Esophagus muscularis mucosa (tissue), 4 donors: ENCODE measurements at regions not wholly inside any gene's neighbourhood (a gene's known extent, or its start where the extent isn't known, plus 50 kb on each side); places are given as distances from the start of the nearest gene placed in this dataset.

Experiments used
- CTCF ChIP-seq, 3 experiments: fragments of 200-600 bp in 2 of 3; fragments of 450-650 bp in 1 of 3; sonication (generic) in 2 of 3; IDR thresholded peaks; one replicate each; pipeline ENCODE4 v1.5.1; 2017 to 2019; ENCODE audit warnings: antibody characterized with exemption in 3 of 3, mild to moderate bottlenecking in 2 of 3, moderate library complexity in 1 of 3
- EP300 ChIP-seq: sonication (generic); formaldehyde crosslinking; IDR thresholded peaks from one replicate; pipeline ENCODE4 v1.6.1; 2017; ENCODE audit warnings: antibody characterized with exemption
- POLR2A ChIP-seq: fragments of 450-650 bp; IDR thresholded peaks from one replicate; pipeline ENCODE4 v1.6.1; 2017; ENCODE audit warnings: antibody characterized with exemption, moderate library complexity, mild to moderate bottlenecking, low read depth
- POLR2AphosphoS5 ChIP-seq, 2 donors: sonication (generic); formaldehyde crosslinking; IDR thresholded peaks; one replicate each; pipeline ENCODE4 v1.6.1; 2017; ENCODE audit warnings: antibody characterized with exemption in 2 of 2

- TF ChIP-seq EP300, result no peak
- no peak for TF ChIP-seq CTCF (IDR thresholded peaks at IDR 0.05)
- no peak for TF ChIP-seq POLR2A
- no peak for TF ChIP-seq POLR2AphosphoS5 (IDR thresholded peaks at IDR 0.05)
Measured at GRCh38 chr11:87589082-87589481, 551.3 kb downstream of the TMEM135 start.
